Esophagus (tissue), 2 donors: ENCODE measurements at regions not wholly inside any gene's neighbourhood (a gene's known extent, or its start where the extent isn't known, plus 50 kb on each side); places are given as distances from the start of the nearest gene placed in this dataset.

Source experiments
- H3K27ac ChIP-seq, 2 donors: one replicate each; pipeline ENCODE4 v1.5.1; 2013; ENCODE audit warnings: low read depth in 2 of 2, mild to moderate bottlenecking in 2 of 2, inconsistent platforms in 1 of 2, low read length in 1 of 2, moderate library complexity in 1 of 2
- H3K27me3 ChIP-seq, 2 donors: one replicate each; pipeline ENCODE4 v1.6.1; 2013; ENCODE audit warnings: low read length in 2 of 2, control low read depth in 1 of 2, mild to moderate bottlenecking in 1 of 2; ENCODE audit not compliant: insufficient read depth in 2 of 2, control insufficient read depth in 1 of 2
- H3K36me3 ChIP-seq, 2 donors: one replicate each; pipeline ENCODE4 v1.6.1; 2013; ENCODE audit warnings: low read length in 1 of 2; ENCODE audit not compliant: control insufficient read depth in 2 of 2, insufficient read depth in 2 of 2
- H3K4me1 ChIP-seq, 2 donors: one replicate each; pipeline ENCODE4 v1.6.1; 2013; ENCODE audit warnings: low read length in 1 of 2; ENCODE audit not compliant: control insufficient read depth in 2 of 2, insufficient read depth in 2 of 2
- H3K4me3 ChIP-seq, 2 donors: one replicate each; pipeline ENCODE4 v1.5.1; 2013; ENCODE audit warnings: low read length in 2 of 2, mild to moderate bottlenecking in 2 of 2, low read depth in 1 of 2, moderate library complexity in 1 of 2
- H3K9me3 ChIP-seq, 2 donors: one replicate each; pipeline ENCODE4 v1.6.1; 2013; ENCODE audit warnings: mild to moderate bottlenecking in 2 of 2, low read depth in 1 of 2, low read length in 1 of 2, moderate library complexity in 1 of 2; ENCODE audit not compliant: control insufficient read depth in 2 of 2, insufficient read depth in 1 of 2
- WGBS, 2 donors: extraction: QIAGEN DNeasy Blood & Tissue Kit; methylation state at CpG; one replicate each; pipeline ENCODE4 v1.1.7; 2013; 5-methylcytosine and 5-hydroxymethylcytosine counted together
- donor health status: healthy with polysubstance abuse.
- donor health status: Bipolar disorder and iron deficiency.

DNA sequence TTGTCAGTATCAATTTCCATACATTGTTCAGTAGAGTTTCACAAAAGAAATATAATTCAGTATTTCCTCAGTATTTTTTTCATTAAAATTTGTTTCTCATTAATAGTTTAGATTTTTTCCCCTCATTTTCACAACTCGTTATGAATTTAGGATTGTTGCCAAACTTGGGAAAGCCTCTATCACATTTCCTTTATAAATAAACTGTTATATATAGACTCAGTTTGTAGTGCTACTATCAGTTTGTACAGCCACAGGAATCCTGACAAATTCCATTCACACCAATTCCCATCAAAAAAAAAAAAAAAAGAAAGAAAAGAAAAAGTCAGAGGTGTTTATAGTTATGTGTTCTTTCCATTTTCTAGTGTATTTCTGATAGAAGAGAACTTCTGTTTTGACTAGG lies 123.3 kb upstream of the DCC start:
- H3K27ac ChIP-seq: no peak overlapping the region
- WGBS, 2 donors: 52 to 60% methylated on average over 1 of the region's 1 CpG

DNA sequence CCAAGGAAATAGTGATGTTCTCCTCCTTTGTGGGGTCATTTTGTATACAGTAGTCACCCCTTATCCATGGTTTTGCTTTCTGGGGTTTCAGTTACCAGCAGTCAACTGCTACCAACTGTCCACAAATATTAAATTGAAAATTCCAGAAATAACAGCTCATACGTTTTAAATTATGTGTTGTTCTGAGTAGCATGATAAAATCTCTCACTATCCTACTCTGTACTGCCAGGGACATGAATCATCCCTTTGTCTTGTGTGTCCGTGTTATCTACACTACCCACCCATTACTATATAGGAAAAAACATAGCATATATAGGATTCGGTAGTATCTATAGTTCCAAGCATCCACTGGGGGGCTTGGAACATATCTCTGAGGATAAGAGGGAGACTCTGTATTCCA lies 120.9 kb upstream of the DCC start:
- no peaks in the 10 kb centered on the region for H3K36me3 ChIP-seq
- H3K4me1 ChIP-seq: no peaks in the 10 kb centered on the region
- H3K4me3 ChIP-seq: no peak overlapping the region
- no peak overlapping the region for H3K27ac ChIP-seq
- H3K27me3 ChIP-seq: no peaks in the 10 kb centered on the region
- WGBS, 2 donors: 63 to 65% methylated on average over 3 of the region's 3 CpGs
- H3K9me3 ChIP-seq: peaks cover 0 to 2% of the 10 kb centered on the region in 2 donors

More for the DNA sequence above, 123.3 kb upstream of the DCC start:
- Histone ChIP-seq H3K9me3 (peaks cover 0 to 2% of the 10 kb centered on the region in 2 donors), H3K4me3 (no peak overlapping the region), H3K27me3 (no peaks in the 10 kb centered on the region), H3K36me3 (no peaks in the 10 kb centered on the region), H3K4me1 (no peaks in the 10 kb centered on the region)

DNA sequence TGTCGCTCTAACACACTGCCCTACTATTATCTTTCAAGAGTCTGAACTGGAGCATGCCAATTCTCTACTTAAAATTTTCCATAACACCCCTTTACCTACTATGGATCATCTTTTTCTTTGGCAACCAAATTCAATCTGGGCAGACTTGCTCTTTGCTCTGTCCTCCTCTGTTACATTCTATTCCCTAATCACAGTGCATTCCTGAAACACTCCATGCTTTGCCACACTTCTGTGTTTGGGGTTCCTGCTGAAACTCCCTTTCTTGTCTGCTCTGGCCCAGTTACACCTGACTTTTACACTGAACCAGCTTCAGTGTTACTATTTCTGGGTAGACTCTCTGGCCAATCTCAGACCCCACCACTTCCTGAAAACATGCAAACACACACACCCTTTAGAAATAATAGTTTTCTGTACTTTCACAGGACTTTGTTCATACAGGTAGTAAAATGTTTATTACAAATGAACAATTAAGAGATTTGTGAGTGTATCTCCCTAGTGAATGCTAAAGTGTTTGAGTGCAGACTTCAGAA lies 119.9 kb upstream of the DCC start:
- no peak overlapping the region for H3K27ac ChIP-seq
- H3K4me3 ChIP-seq: no peak overlapping the region
- WGBS, 2 donors: 64 to 92% methylated on average over 1 of the region's 1 CpG
- no peaks in the 10 kb centered on the region for H3K36me3 ChIP-seq
- no peaks in the 10 kb centered on the region for H3K27me3 ChIP-seq
- no peaks in the 10 kb centered on the region for H3K4me1 ChIP-seq
- peaks cover 0 to 2% of the 10 kb centered on the region in 2 donors for H3K9me3 ChIP-seq

DNA sequence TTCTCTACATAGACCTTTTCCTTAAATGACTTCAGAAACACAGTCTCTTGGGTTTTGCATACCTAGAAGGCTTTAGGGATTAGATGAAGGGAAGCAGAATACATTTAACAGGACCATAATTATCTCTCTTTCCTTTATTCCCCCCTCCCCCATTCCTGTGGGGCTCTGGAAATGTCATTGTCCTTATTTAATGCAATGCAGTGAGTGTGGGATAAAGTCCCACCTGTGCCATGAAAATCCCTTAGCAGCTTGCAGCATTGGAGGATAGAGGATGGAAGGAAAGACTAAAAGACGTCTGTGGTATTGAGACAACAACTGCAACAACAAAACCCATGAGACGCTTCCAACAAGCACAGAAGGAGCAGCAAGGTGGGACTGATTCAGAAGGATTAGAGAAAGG lies 117.8 kb upstream of the DCC start:
- H3K9me3 ChIP-seq: no peaks in the 10 kb centered on the region
- no peaks in the 10 kb centered on the region for H3K27me3 ChIP-seq
- H3K36me3 ChIP-seq: no peaks in the 10 kb centered on the region
- no peak overlapping the region for H3K4me3 ChIP-seq
- 70 to 76% methylated on average over 2 of the region's 2 CpGs for WGBS, 2 donors
- no peaks in the 10 kb centered on the region for H3K4me1 ChIP-seq
- H3K27ac ChIP-seq: no peak overlapping the region

DNA sequence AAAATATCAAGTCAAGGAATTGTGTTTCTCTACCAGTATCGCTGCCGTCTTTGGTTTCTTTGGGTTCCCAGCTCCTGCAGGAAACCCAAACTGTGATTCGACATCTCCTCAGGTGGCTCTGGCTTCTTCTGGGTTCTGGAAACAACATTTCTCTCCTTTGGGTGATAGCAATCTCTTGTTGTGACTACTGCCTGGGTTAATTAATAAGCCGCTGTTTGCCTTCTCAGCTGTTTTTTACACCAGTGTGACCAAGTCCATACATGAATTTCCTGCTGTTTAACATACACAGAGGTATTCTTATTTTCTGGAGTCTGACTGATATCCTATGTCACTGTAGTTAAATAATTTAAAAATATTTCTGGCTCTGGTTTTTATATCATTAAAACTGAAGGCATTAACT lies 112.5 kb upstream of the DCC start:
- WGBS, 2 donors: 74 to 88% methylated on average over 4 of the region's 4 CpGs

DNA sequence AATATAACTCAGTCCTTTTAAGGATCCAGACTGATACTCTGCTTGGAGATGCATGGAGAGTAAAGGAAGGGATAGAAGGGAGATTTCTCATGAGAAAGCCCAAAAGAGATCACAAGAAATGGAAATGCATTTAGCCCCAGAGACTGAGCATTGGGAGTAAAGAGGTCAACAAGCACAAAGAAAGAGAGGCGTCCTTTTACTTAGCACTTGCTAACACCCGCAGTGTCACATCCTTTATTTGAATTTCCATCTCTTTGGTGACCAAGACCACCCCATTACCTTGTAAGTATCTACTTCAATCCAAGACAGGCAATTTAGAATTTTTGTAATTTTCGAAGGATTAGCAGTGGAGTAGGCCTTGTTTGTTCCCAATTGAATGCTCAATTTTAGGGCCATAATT lies 111.8 kb upstream of the DCC start:
- Histone ChIP-seq H3K36me3 (no peaks in the 10 kb centered on the region), H3K9me3 (no peaks in the 10 kb centered on the region), H3K27me3 (no peaks in the 10 kb centered on the region), H3K4me3 (no peak overlapping the region), H3K27ac (no peak overlapping the region), H3K4me1 (no peaks in the 10 kb centered on the region)
- 50 to 66% methylated on average over 3 of the region's 3 CpGs for WGBS, 2 donors

More for the DNA sequence above, 112.5 kb upstream of the DCC start:
- Histone ChIP-seq H3K27ac (no peak overlapping the region), H3K27me3 (no peaks in the 10 kb centered on the region), H3K9me3 (no peaks in the 10 kb centered on the region), H3K4me1 (no peaks in the 10 kb centered on the region), H3K4me3 (no peak overlapping the region), H3K36me3 (no peaks in the 10 kb centered on the region)

DNA sequence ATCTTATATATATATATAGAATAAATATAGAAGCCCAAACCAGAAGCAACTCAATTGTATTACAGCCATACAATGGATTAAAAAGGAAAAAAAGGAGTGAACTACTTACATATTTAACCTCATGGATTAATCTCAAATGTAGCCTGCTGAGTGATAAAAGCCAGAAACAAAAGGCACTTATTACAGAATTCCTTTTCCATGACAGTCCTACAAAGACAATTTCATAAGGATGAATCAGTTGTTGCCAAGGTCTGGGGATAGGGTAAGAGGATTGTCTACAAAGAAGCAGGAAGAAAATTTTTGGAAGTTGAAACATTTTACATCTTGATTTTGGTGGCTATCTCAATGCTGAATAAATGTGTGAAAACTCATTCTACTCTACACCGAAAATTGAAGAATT lies 103.9 kb upstream of the DCC start:
- Histone ChIP-seq H3K27ac (no peak overlapping the region), H3K36me3 (no peaks in the 10 kb centered on the region), H3K4me1 (no peaks in the 10 kb centered on the region), H3K9me3 (no peaks in the 10 kb centered on the region), H3K4me3 (no peak overlapping the region), H3K27me3 (no peaks in the 10 kb centered on the region)
- 64 to 93% methylated on average over 1 of the region's 1 CpG for WGBS, 2 donors

DNA sequence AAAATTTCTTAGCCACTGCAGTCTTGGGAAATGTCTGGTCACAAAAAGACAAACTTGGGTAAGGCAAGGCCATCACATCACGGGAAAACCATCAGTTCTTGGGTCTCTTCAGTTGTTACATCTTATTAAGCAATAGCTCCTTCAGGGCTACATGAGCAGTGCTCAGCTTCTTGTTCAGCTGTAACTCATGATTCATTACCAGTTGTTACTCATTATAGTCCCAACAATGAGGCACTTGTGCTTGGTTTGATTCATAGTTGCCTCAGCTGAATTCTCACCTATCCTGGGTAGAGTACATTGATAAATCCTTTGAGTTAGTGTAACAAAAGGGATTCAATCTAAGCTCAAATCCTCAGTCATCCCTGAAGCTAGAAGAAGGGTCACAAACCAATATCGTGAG lies 102.4 kb upstream of the DCC start:
- H3K4me3 ChIP-seq: no peak overlapping the region
- no peak overlapping the region for H3K27ac ChIP-seq
- H3K27me3 ChIP-seq: no peaks in the 10 kb centered on the region
- no peaks in the 10 kb centered on the region for H3K4me1 ChIP-seq
- WGBS, 2 donors: 77 to 78% methylated on average over 2 of the region's 2 CpGs
- H3K36me3 ChIP-seq: no peaks in the 10 kb centered on the region
- no peaks in the 10 kb centered on the region for H3K9me3 ChIP-seq

DNA sequence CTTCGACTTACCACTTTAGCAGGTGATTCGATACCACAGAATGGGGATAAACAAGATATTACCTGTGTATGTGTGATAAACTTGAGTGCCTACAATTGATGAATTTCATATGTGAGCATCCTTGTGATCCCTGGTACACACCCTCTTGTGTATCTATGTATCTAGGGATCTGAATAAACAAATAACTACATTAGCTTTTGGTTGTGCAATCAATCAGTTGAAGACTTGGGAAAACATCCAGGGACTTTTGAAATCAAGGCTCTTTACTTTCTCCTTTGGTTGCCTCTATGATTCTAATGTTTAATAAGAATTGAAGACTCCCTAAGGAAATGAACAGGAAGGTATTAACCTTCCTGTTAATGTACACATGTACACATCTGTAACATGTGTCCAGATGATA lies 97.3 kb upstream of the DCC start:
- H3K27ac ChIP-seq: no peak overlapping the region
- no peaks in the 10 kb centered on the region for H3K27me3 ChIP-seq
- WGBS, 2 donors: 80 to 91% methylated on average over 2 of the region's 2 CpGs
- peaks cover 0 to 3% of the 10 kb centered on the region in 2 donors for H3K9me3 ChIP-seq
- H3K4me3 ChIP-seq: no peak overlapping the region
- H3K36me3 ChIP-seq: no peaks in the 10 kb centered on the region
- H3K4me1 ChIP-seq: no peaks in the 10 kb centered on the region

DNA sequence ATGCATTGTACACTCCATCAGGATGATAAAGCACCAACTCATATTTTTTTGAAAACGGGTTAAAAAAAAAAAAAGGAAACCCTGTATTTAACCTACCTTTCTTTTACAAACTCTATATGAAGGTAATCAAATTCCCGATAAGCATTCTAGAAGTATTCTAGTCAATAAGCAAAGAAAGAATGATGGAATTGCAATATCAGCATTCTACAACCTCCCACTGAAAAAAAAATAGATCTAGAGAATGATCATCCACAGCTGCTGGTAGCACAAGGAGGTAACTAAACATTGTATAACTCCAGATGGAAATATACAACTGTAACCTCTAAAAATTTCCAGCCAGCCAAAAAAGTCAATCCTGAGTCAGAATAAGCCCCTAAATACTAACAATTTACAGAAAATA lies 95.3 kb upstream of the DCC start:
- H3K4me1 ChIP-seq: no peaks in the 10 kb centered on the region
- no peaks in the 10 kb centered on the region for H3K27me3 ChIP-seq
- 82 to 85% methylated on average over 2 of the region's 2 CpGs for WGBS, 2 donors
- H3K27ac ChIP-seq: no peak overlapping the region
- H3K9me3 ChIP-seq: peaks cover 2 to 3% of the 10 kb centered on the region in 2 donors
- H3K4me3 ChIP-seq: no peak overlapping the region
- H3K36me3 ChIP-seq: no peaks in the 10 kb centered on the region
